ENCODE measurements at regions not wholly inside any gene's neighbourhood (a gene's known extent, or its start where the extent isn't known, plus 50 kb on each side); places are given as distances from the start of the nearest gene placed in this dataset.
A peak's percentile ranks its signal among the peaks of the same experiment; 100 is the strongest.

DNA sequence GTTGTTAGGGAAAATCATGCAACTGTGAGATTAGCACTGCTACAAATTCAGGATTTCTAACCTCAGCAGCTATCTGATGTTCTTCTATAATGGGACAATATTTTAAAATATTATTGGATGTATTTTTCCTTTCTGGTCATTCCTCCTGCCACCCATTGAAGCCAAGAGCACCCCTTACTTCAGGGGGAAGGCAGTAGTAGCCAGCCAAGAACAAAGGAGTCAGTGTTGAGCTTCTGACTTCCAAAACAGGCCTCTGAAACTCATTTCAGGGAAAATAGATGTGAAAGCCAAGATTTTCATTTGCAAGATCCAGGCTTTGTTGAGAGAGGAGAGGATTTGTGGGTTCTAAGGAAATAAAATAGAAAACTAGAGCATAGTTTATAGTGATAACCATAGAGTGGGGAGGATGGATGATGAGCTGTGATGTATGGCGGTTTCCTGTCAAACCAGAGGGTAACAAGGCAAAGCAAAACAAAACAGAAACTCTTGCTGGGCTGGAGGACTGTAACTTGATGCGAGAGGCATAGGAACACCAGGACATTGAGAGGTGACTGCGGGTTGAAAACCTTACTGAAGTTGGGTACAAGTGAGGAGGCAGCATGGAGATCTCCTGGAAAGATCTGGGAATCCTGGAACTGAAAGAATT is 173.7 kb upstream of the LEF1 start:
- TF ChIP-seq POLR2G (IDR thresholded peaks at IDR 0.05; ENCODE audit: low read depth, low read length) (no peak), NFIC (IDR thresholded peaks at IDR 0.05; ENCODE audit: low read length) (no peak), ZNF607 (CRISPR knock-in tag; IDR thresholded peaks at IDR 0.05; ENCODE audit: borderline replicate concordance) (no peak), ZBTB1 (CRISPR knock-in tag; IDR thresholded peaks at IDR 0.05; ENCODE audit: borderline replicate concordance) (no peak)
- H3K4me3 ChIP-seq (replicated peaks in 1 of 3; ENCODE audit: insufficient read depth in 1 of 3, low read depth in 2 of 3, low read length in 3 of 3) = no peak overlapping the region
- POLR2A ChIA-PET = no interaction called here
- H3K79me2 ChIP-seq (ENCODE audit: insufficient read depth, low read length) = no peaks in the 10 kb centered on the region
- no peaks in the 10 kb centered on the region for H4K20me1 ChIP-seq (ENCODE audit: insufficient read depth, low read length)
- H3K4me2 ChIP-seq (ENCODE audit: low read depth, low read length) = no peak overlapping the region
- in situ Hi-C loops (cut with HindIII; ENCODE audit: extremely low pct_ligation_motif_present, low pct_unique_long_range_greater_than_20kb) (no loop called here), intact Hi-C loops (cut with micrococcal nuclease; ENCODE audit: unreplicated experiment) (no loop called here)
- H3K36me3 ChIP-seq (replicated peaks in 1 of 2; ENCODE audit: control insufficient read depth in 1 of 2, insufficient read depth in 2 of 2, low read length in 2 of 2) = no peaks in the 10 kb centered on the region
- H3K4me1 ChIP-seq (ENCODE audit: insufficient read depth, low read length) = peaks cover 8% of the 10 kb centered on the region
- DNase-seq (ENCODE audit: low spot score) = no peak
- CTCF ChIA-PET (ENCODE audit: low intra/inter-chr PET ratio, low total read pairs) = no interaction called here
- H3K27ac ChIP-seq (ENCODE audit: extremely low read length, insufficient read depth, low read length) = no peak overlapping the region
- no peak overlapping the region for H3K9ac ChIP-seq (ENCODE audit: insufficient read depth, low read depth, low read length)
- no peaks in the 10 kb centered on the region for H3K9me3 ChIP-seq (ENCODE audit: low read length)
- H2AFZ ChIP-seq (ENCODE audit: low read length) = no peak overlapping the region
- WGBS (ENCODE audit: low lambda C conversion rate) = 24% methylated on average over 3 of the region's 3 CpGs
- no peak for ATAC-seq
- no TSS peak for BruUV-seq (replicated peaks)
- H3K27me3 ChIP-seq (ENCODE audit: control insufficient read depth in 1 of 2, insufficient read depth in 2 of 2, low read length in 2 of 2) = 0 out of 5 replicates have a peak, but pooled peaks cover 0 to 2% of the 10 kb centered on the region in 2 experiments
- no peak for FAIRE-seq

DNA sequence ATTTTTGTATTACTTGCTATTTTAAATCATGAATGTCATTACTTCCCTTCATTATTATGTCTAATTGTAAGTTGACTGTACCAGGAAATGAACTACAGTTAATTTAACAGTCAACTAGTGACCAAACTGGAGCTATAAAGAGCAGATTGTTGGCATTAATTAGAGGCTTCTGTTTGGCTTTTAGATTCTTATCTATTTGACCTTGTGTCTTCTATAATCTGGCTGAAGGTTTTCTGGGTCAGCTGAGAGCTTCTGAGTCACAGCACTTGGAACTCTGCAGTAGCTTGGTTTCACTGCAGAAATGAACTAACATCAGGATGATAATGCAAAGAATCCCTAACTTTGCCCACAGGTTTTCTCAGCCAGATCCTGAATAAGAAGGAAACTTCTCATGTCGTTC is 169.2 kb upstream of the LEF1 start:
- no peak overlapping the region for H3K27ac ChIP-seq (ENCODE audit: extremely low read length, insufficient read depth, low read length)
- FAIRE-seq (no peak), DNase-seq (ENCODE audit: low spot score) (peak; percentile 1), ATAC-seq (no peak)
- H2AFZ ChIP-seq (ENCODE audit: low read length) = no peak overlapping the region
- CTCF ChIA-PET (ENCODE audit: low intra/inter-chr PET ratio, low total read pairs) = no interaction called here
- H3K27me3 ChIP-seq (ENCODE audit: control insufficient read depth in 1 of 2, insufficient read depth in 2 of 2, low read length in 2 of 2) = 0 out of 5 replicates have a peak, but pooled peaks cover 0 to under 1% of the 10 kb centered on the region in 2 experiments
- H3K9ac ChIP-seq (ENCODE audit: insufficient read depth, low read depth, low read length) = no peak overlapping the region
- 0% methylated on average over 1 of the region's 1 CpG for WGBS (ENCODE audit: low lambda C conversion rate)
- peaks cover 8% of the 10 kb centered on the region for H3K4me1 ChIP-seq (ENCODE audit: insufficient read depth, low read length)
- no peak overlapping the region for H3K4me2 ChIP-seq (ENCODE audit: low read depth, low read length)
- BruUV-seq (replicated peaks) = no TSS peak
- POLR2A ChIA-PET = no interaction called here
- no peaks in the 10 kb centered on the region for H3K79me2 ChIP-seq (ENCODE audit: insufficient read depth, low read length)
- in situ Hi-C loops (cut with HindIII; ENCODE audit: extremely low pct_ligation_motif_present, low pct_unique_long_range_greater_than_20kb) = no loop called here
- no peaks in the 10 kb centered on the region for H3K36me3 ChIP-seq (replicated peaks in 1 of 2; ENCODE audit: control insufficient read depth in 1 of 2, insufficient read depth in 2 of 2, low read length in 2 of 2)
- no peaks in the 10 kb centered on the region for H3K9me3 ChIP-seq (ENCODE audit: low read length)
- H3K4me3 ChIP-seq (replicated peaks in 1 of 3; ENCODE audit: insufficient read depth in 1 of 3, low read depth in 2 of 3, low read length in 3 of 3) = no peak overlapping the region
- intact Hi-C loops (cut with micrococcal nuclease; ENCODE audit: unreplicated experiment) = no loop called here
- no peaks in the 10 kb centered on the region for H4K20me1 ChIP-seq (ENCODE audit: insufficient read depth, low read length)
- no peak for TF ChIP-seq ZNF878 (CRISPR knock-in tag; IDR thresholded peaks at IDR 0.05)
- no peak for TF ChIP-seq TCF12 (IDR thresholded peaks at IDR 0.05)
- TF ChIP-seq TCF12 (CRISPR knock-in tag; IDR thresholded peaks at IDR 0.05) = no peak
- no peak for TF ChIP-seq ZFX (CRISPR knock-in tag; IDR thresholded peaks at IDR 0.05; ENCODE audit: low read depth)
- TF ChIP-seq, protein P1, sequence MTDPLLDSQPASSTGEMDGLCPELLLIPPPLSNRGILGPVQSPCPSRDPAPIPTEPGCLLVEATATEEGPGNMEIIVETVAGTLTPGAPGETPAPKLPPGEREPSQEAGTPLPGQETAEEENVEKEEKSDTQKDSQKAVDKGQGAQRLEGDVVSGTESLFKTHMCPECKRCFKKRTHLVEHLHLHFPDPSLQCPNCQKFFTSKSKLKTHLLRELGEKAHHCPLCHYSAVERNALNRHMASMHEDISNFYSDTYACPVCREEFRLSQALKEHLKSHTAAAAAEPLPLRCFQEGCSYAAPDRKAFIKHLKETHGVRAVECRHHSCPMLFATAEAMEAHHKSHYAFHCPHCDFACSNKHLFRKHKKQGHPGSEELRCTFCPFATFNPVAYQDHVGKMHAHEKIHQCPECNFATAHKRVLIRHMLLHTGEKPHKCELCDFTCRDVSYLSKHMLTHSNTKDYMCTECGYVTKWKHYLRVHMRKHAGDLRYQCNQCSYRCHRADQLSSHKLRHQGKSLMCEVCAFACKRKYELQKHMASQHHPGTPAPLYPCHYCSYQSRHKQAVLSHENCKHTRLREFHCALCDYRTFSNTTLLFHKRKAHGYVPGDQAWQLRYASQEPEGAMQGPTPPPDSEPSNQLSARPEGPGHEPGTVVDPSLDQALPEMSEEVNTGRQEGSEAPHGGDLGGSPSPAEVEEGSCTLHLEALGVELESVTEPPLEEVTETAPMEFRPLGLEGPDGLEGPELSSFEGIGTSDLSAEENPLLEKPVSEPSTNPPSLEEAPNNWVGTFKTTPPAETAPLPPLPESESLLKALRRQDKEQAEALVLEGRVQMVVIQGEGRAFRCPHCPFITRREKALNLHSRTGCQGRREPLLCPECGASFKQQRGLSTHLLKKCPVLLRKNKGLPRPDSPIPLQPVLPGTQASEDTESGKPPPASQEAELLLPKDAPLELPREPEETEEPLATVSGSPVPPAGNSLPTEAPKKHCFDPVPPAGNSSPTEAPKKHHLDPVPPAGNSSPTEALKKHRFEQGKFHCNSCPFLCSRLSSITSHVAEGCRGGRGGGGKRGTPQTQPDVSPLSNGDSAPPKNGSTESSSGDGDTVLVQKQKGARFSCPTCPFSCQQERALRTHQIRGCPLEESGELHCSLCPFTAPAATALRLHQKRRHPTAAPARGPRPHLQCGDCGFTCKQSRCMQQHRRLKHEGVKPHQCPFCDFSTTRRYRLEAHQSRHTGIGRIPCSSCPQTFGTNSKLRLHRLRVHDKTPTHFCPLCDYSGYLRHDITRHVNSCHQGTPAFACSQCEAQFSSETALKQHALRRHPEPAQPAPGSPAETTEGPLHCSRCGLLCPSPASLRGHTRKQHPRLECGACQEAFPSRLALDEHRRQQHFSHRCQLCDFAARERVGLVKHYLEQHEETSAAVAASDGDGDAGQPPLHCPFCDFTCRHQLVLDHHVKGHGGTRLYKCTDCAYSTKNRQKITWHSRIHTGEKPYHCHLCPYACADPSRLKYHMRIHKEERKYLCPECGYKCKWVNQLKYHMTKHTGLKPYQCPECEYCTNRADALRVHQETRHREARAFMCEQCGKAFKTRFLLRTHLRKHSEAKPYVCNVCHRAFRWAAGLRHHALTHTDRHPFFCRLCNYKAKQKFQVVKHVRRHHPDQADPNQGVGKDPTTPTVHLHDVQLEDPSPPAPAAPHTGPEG (CRISPR knock-in tag; IDR thresholded peaks at IDR 0.05) = no peak
- TF ChIP-seq ZFP1 (CRISPR knock-in tag; IDR thresholded peaks at IDR 0.05) = no peak
- no peak for TF ChIP-seq IRF2 (CRISPR knock-in tag; IDR thresholded peaks at IDR 0.05)
- TF ChIP-seq ZNF781 (CRISPR knock-in tag; IDR thresholded peaks at IDR 0.05; ENCODE audit: borderline replicate concordance, not compliant biosample characterization) = no peak
- no peak for TF ChIP-seq SIX1 (CRISPR knock-in tag; IDR thresholded peaks at IDR 0.05; ENCODE audit: borderline replicate concordance)
- TF ChIP-seq RFXAP (CRISPR knock-in tag; IDR thresholded peaks at IDR 0.05; ENCODE audit: borderline replicate concordance) = no peak
- no peak for TF ChIP-seq ZNF772 (CRISPR knock-in tag; IDR thresholded peaks at IDR 0.05)
